ENCODE measurements at regions not wholly inside any gene's neighbourhood (a gene's known extent, or its start where the extent isn't known, plus 50 kb on each side); places are given as distances from the start of the nearest gene placed in this dataset.

- TF ChIP-seq REST (IDR thresholded peaks at IDR 0.05) (no peak), ZBTB33 (IDR thresholded peaks at IDR 0.05) (no peak), RAD21 (IDR thresholded peaks at IDR 0.05) (no peak), TAF1 (conservative IDR thresholded peaks at IDR 0.05) (no peak)
- TF ChIP-seq, protein P1, sequence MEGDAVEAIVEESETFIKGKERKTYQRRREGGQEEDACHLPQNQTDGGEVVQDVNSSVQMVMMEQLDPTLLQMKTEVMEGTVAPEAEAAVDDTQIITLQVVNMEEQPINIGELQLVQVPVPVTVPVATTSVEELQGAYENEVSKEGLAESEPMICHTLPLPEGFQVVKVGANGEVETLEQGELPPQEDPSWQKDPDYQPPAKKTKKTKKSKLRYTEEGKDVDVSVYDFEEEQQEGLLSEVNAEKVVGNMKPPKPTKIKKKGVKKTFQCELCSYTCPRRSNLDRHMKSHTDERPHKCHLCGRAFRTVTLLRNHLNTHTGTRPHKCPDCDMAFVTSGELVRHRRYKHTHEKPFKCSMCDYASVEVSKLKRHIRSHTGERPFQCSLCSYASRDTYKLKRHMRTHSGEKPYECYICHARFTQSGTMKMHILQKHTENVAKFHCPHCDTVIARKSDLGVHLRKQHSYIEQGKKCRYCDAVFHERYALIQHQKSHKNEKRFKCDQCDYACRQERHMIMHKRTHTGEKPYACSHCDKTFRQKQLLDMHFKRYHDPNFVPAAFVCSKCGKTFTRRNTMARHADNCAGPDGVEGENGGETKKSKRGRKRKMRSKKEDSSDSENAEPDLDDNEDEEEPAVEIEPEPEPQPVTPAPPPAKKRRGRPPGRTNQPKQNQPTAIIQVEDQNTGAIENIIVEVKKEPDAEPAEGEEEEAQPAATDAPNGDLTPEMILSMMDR (IDR thresholded peaks at IDR 0.05; ENCODE audit: low read depth, low read length, missing input control), result no peak
- TF ChIP-seq, protein P2, sequence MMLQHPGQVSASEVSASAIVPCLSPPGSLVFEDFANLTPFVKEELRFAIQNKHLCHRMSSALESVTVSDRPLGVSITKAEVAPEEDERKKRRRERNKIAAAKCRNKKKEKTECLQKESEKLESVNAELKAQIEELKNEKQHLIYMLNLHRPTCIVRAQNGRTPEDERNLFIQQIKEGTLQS (IDR thresholded peaks at IDR 0.05), result no peak
These were observed 154.4 kb downstream of the TMEM200A start for GRCh38 chr6:130520221-130520620.
